D721Med (cell line): ENCODE measurements at regions not wholly inside any gene's neighbourhood (a gene's known extent, or its start where the extent isn't known, plus 50 kb on each side); places are given as distances from the start of the nearest gene placed in this dataset.
"Not testable (repeated sequence)": the region's sequence is repeated elsewhere in the genome, so short reads cannot be mapped to it uniquely, and the experiment has no call there.

Experiments
- DNase-seq: peaks from one replicate; pipeline ENCODE4 v3.0.0; 2011; ENCODE audit warnings: low spot score; ENCODE audit not compliant: insufficient read length
- FAIRE-seq: peaks from 2 replicates; lab custom pipeline; 2011; peaks lifted over from hg19 to GRCh38; lab: Jason Lieb, UNC
- CTCF ChIP-seq: IDR thresholded peaks from 2 replicates; pipeline ENCODE4 v1.5.1; 2012; ENCODE audit warnings: mild to moderate bottlenecking, control low read depth; ENCODE audit not compliant: insufficient read depth; ENCODE audit errors: missing control alignments

- DNase-seq (no peak), FAIRE-seq (no peak)
- peak; percentile 25 for TF ChIP-seq CTCF
These were observed 254.7 kb upstream of the SGCG start for GRCh38 chr13:22925881-22926747.

GRCh38 chr13:22926748-22927400 lies 253.9 kb upstream of the SGCG start:
- no peak for TF ChIP-seq CTCF
- DNase-seq, result no peak
- FAIRE-seq, result no peak

- FAIRE-seq, DNase-seq: not testable (repeated sequence)
These were observed 252.9 kb upstream of the SGCG start for GRCh38 chr13:22927845-22928244.

GRCh38 chr13:22929381-22930126 lies 251.2 kb upstream of the SGCG start:
- DNase-seq (no peak), FAIRE-seq (no peak)
- no peak for TF ChIP-seq CTCF

- TF ChIP-seq CTCF, result no peak
- FAIRE-seq, result no peak
These were observed 249.2 kb upstream of the SGCG start for GRCh38 chr13:22931576-22931975.

GRCh38 chr13:22932632-22933412 lies 248.0 kb upstream of the SGCG start:
- FAIRE-seq, result not testable (repeated sequence)

More at GRCh38 chr13:22931576-22931975, 249.2 kb upstream of the SGCG start:
- no peak for DNase-seq

GRCh38 chr13:22933571-22934181 lies 247.1 kb upstream of the SGCG start:
- DNase-seq, result no peak
- no peak for FAIRE-seq
- no peak for TF ChIP-seq CTCF

More at GRCh38 chr13:22932632-22933412, 248.0 kb upstream of the SGCG start:
- not testable (repeated sequence) for DNase-seq
